Uterus (tissue), 2 donors: ENCODE measurements at regions not wholly inside any gene's neighbourhood (a gene's known extent, or its start where the extent isn't known, plus 50 kb on each side); places are given as distances from the start of the nearest gene placed in this dataset.

Source experiments
- CTCF ChIP-seq, 4 experiments: fragments of 200-600 bp in 2 of 4; fragments of 450-650 bp in 2 of 4; sonication (generic) in 2 of 4; IDR thresholded peaks; one replicate each; pipeline ENCODE4 v1.5.1; 2016 to 2019; ENCODE audit warnings: antibody characterized with exemption in 4 of 4, mild to moderate bottlenecking in 2 of 4, moderate library complexity in 1 of 4
- POLR2A ChIP-seq, 2 donors: fragments of 450-650 bp; IDR thresholded peaks; one replicate each; pipeline ENCODE4 v1.6.1; 2016; ENCODE audit warnings: antibody characterized with exemption in 2 of 2, mild to moderate bottlenecking in 1 of 2, moderate library complexity in 1 of 2

DNA sequence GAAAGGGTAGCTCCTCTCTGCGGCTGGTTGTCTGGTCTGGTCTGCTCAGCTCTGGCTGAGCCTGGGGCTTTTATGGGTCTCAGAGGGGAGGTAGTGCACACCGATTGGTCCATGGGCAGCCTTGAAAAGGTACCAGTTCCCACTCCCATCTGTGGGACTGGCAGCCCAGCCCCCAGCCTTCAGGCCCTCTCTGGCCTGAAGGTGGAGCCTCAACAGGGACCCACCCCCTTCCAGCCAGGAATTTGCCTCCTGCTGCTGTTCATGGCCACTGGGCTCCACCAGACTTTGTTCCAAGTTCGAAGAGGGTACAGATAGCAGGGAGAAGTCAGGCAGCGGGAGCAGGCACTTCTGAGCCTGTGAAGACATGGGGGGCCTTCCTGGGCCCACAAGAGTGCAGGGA is 165.3 kb upstream of the SLC27A6 start:
- TF ChIP-seq CTCF (IDR thresholded peaks at IDR 0.05) (no peak), POLR2A (IDR thresholded peaks at IDR 0.05) (no peak)
